ENCODE measurements at regions not wholly inside any gene's neighbourhood (a gene's known extent, or its start where the extent isn't known, plus 50 kb on each side); places are given as distances from the start of the nearest gene placed in this dataset.
"Not testable (repeated sequence)": the region's sequence is repeated elsewhere in the genome, so short reads cannot be mapped to it uniquely, and the experiment has no call there.

DNA sequence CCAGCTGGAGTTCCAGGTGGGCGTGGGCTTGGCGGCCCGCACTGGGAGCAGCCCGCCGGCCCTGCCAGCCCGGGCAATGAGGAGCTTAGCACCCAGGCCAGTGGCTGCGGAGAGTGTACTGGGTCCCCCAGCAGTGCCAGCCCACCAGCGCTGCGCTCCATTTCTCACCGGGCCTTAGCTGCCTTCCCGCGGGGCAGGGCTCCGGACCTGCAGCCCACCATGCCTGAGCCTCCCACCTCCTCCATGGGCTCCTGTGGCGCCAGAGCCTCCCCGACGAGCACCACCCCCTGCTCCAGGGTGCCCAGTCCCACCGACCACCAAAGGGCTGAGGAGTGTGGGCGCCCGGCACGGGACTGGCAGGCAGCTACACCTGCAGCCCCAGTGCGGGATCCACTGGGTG, 1075.3 kb downstream of the SI start:
- TF ChIP-seq, protein P1, sequence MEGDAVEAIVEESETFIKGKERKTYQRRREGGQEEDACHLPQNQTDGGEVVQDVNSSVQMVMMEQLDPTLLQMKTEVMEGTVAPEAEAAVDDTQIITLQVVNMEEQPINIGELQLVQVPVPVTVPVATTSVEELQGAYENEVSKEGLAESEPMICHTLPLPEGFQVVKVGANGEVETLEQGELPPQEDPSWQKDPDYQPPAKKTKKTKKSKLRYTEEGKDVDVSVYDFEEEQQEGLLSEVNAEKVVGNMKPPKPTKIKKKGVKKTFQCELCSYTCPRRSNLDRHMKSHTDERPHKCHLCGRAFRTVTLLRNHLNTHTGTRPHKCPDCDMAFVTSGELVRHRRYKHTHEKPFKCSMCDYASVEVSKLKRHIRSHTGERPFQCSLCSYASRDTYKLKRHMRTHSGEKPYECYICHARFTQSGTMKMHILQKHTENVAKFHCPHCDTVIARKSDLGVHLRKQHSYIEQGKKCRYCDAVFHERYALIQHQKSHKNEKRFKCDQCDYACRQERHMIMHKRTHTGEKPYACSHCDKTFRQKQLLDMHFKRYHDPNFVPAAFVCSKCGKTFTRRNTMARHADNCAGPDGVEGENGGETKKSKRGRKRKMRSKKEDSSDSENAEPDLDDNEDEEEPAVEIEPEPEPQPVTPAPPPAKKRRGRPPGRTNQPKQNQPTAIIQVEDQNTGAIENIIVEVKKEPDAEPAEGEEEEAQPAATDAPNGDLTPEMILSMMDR (IDR thresholded peaks at IDR 0.05; ENCODE audit: low read length) = not testable (repeated sequence)
- TF ChIP-seq EZH2 (IDR thresholded peaks at IDR 0.05; ENCODE audit: borderline replicate concordance, low read length) = not testable (repeated sequence)
